Body of pancreas (tissue), 4 donors: ENCODE measurements at regions not wholly inside any gene's neighbourhood (a gene's known extent, or its start where the extent isn't known, plus 50 kb on each side); places are given as distances from the start of the nearest gene placed in this dataset.

Experiments
- ATAC-seq: fragments of 150-250 bp; one replicate; pipeline ENCODE4 v1.9.1; 2016
- DNase-seq, 4 donors: peaks; one replicate each; pipeline ENCODE4 v3.0.0-alpha.2; 2019
- H3K27ac ChIP-seq, 4 donors: fragments of 200-600 bp; sonication (generic); 1 replicate in 3 of 4; 2 replicates in 1 of 4; pipeline versions ENCODE4 v1.5.1 to v1.6.1; 2016 to 2019; ENCODE audit warnings: mild to moderate bottlenecking in 1 of 4, mixed read lengths in 1 of 4, moderate library complexity in 1 of 4
- H3K27me3 ChIP-seq, 2 donors: fragments of 200-600 bp; sonication (generic); one replicate each; pipeline ENCODE4 v1.6.0; 2016; ENCODE audit warnings: mild to moderate bottlenecking in 1 of 2
- H3K36me3 ChIP-seq, 2 donors: fragments of 200-600 bp; sonication (generic); replicated peaks in 1 of 2; 2 replicates each; pipeline ENCODE4 v1.5.1; 2016; ENCODE audit warnings: low read depth in 2 of 2; ENCODE audit not compliant: insufficient read depth in 1 of 2
- H3K4me1 ChIP-seq: fragments of 200-600 bp; sonication (generic); one replicate; pipeline ENCODE4 v1.6.0; 2016
- H3K4me3 ChIP-seq, 2 donors: fragments of 200-600 bp; sonication (generic); 1 replicate in 1 of 2; 2 replicates in 1 of 2; pipeline ENCODE4 v1.5.1; 2016 to 2019
- H3K9me3 ChIP-seq, 3 donors: fragments of 200-600 bp; sonication (generic); 1 replicate in 2 of 3; 2 replicates in 1 of 3; pipeline ENCODE4 v1.5.1; 2016
- CTCF ChIP-seq, 7 experiments: fragments of 450-650 bp in 4 of 7; fragments of 200-600 bp in 3 of 7; sonication (generic) in 3 of 7; IDR thresholded peaks; one replicate each; pipeline ENCODE4 v1.5.1; 2016 to 2019; ENCODE audit warnings: antibody characterized with exemption in 7 of 7
- POLR2A ChIP-seq, 3 donors: fragments of 450-650 bp; IDR thresholded peaks; one replicate each; pipeline ENCODE4 v1.6.1; 2016; ENCODE audit warnings: antibody characterized with exemption in 3 of 3, mild to moderate bottlenecking in 2 of 3
- WGBS, 2 donors: methylation state at CpG; one replicate each; pipeline ENCODE4 v1.1.5; 2017; 5-methylcytosine and 5-hydroxymethylcytosine counted together
- intact Hi-C: fragments of 100-400 bp; cut with DNase I; formaldehyde crosslinking; loops from one replicate; pipeline ENCODE4 v1.15.1; 2023

- no peak for ATAC-seq
- 62 to 67% methylated on average over 9 to 22 of the region's 23 CpGs for WGBS, 2 donors
- no peak for DNase-seq
These were observed 124.7 kb upstream of the VSTM2B start for GRCh38 chr19:29400917-29401711.

GRCh38 chr19:29401712-29402421 lies 123.9 kb upstream of the VSTM2B start:
- no peak overlapping the region for H3K4me3 ChIP-seq
- DNase-seq (no peak), ATAC-seq (no peak)
- H3K9me3 ChIP-seq = no peaks in the 10 kb centered on the region
- no peak overlapping the region for H3K27ac ChIP-seq
- H3K4me1 ChIP-seq = no peaks in the 10 kb centered on the region
- no peaks in the 10 kb centered on the region for H3K27me3 ChIP-seq
- no peaks in the 10 kb centered on the region for H3K36me3 ChIP-seq
- 42 to 60% methylated on average over 7 to 13 of the region's 14 CpGs for WGBS, 2 donors
- TF ChIP-seq POLR2A (IDR thresholded peaks at IDR 0.05) = no peak
- no peak for TF ChIP-seq CTCF (IDR thresholded peaks at IDR 0.05)
- intact Hi-C loops = no loop called here

More at GRCh38 chr19:29400917-29401711, 124.7 kb upstream of the VSTM2B start:
- intact Hi-C loops = no loop called here
- TF ChIP-seq CTCF (IDR thresholded peaks at IDR 0.05) (no peak), POLR2A (IDR thresholded peaks at IDR 0.05) (no peak)
- no peaks in the 10 kb centered on the region for H3K9me3 ChIP-seq
- no peaks in the 10 kb centered on the region for H3K4me1 ChIP-seq
- H3K27me3 ChIP-seq = no peaks in the 10 kb centered on the region
- H3K36me3 ChIP-seq = no peaks in the 10 kb centered on the region
- no peak overlapping the region for H3K4me3 ChIP-seq
- H3K27ac ChIP-seq = no peak overlapping the region

GRCh38 chr19:29402563-29402962 lies 123.2 kb upstream of the VSTM2B start:
- Histone ChIP-seq H3K27me3 (no peaks in the 10 kb centered on the region), H3K4me3 (no peak overlapping the region), H3K9me3 (no peaks in the 10 kb centered on the region), H3K27ac (no peak overlapping the region), H3K36me3 (no peaks in the 10 kb centered on the region), H3K4me1 (no peaks in the 10 kb centered on the region)
- no peak for TF ChIP-seq POLR2A (IDR thresholded peaks at IDR 0.05)
- no peak for TF ChIP-seq CTCF (IDR thresholded peaks at IDR 0.05)
- no peak for ATAC-seq
- intact Hi-C loops = no loop called here
- no peak for DNase-seq
- WGBS, 2 donors = 47 to 67% methylated on average over 2 to 6 of the region's 6 CpGs

- no peak overlapping the region for H3K27ac ChIP-seq
- ATAC-seq (no peak), DNase-seq (no peak)
- intact Hi-C loops = no loop called here
- no peaks in the 10 kb centered on the region for H3K9me3 ChIP-seq
- H3K36me3 ChIP-seq = no peaks in the 10 kb centered on the region
- H3K4me3 ChIP-seq = no peak overlapping the region
- TF ChIP-seq POLR2A (IDR thresholded peaks at IDR 0.05) (no peak), CTCF (IDR thresholded peaks at IDR 0.05) (no peak)
- H3K4me1 ChIP-seq = no peaks in the 10 kb centered on the region
- no peaks in the 10 kb centered on the region for H3K27me3 ChIP-seq
- WGBS, 2 donors = 38 to 65% methylated on average over 4 to 8 of the region's 8 CpGs
These were observed 121.8 kb upstream of the VSTM2B start for GRCh38 chr19:29404015-29404414.
